Endodermal cell (in vitro differentiated cells): ENCODE measurements at regions not wholly inside any gene's neighbourhood (a gene's known extent, or its start where the extent isn't known, plus 50 kb on each side); places are given as distances from the start of the nearest gene placed in this dataset.

Source experiments
- DNase-seq: peaks from one replicate; pipeline ENCODE4 v3.0.0-alpha.2; 2017
- H3K27ac ChIP-seq: 2 replicates; pipeline ENCODE4 v1.5.1; 2013; ENCODE audit warnings: mild to moderate bottlenecking, low read depth, low read length, moderate library complexity
- H3K27me3 ChIP-seq: 2 replicates; pipeline ENCODE4 v1.6.1; 2013; ENCODE audit warnings: mild to moderate bottlenecking, low read length, moderate library complexity; ENCODE audit not compliant: insufficient read depth, control insufficient read depth, poor library complexity, severe bottlenecking
- H3K36me3 ChIP-seq: 2 replicates; pipeline ENCODE4 v1.7.0; 2013; ENCODE audit warnings: mild to moderate bottlenecking, low read length, moderate library complexity; ENCODE audit not compliant: control insufficient read depth, insufficient read depth
- H3K4me1 ChIP-seq: one replicate; pipeline ENCODE4 v1.7.0; 2013; ENCODE audit warnings: low read length; ENCODE audit not compliant: control insufficient read depth, insufficient read depth
- H3K4me3 ChIP-seq: 2 replicates; pipeline ENCODE4 v1.5.1; 2013; ENCODE audit warnings: mild to moderate bottlenecking, low read length, moderate library complexity
- H3K9ac ChIP-seq: 2 replicates; pipeline ENCODE4 v1.6.1; 2013; ENCODE audit warnings: mild to moderate bottlenecking, low read length, moderate library complexity; ENCODE audit not compliant: poor library complexity, severe bottlenecking; ENCODE audit errors: extremely low read depth
- H3K9me3 ChIP-seq: 2 replicates; pipeline ENCODE4 v1.6.1; 2013; ENCODE audit warnings: mild to moderate bottlenecking, low read length, moderate library complexity; ENCODE audit not compliant: control insufficient read depth
- H3K27ac Mint-ChIP-seq: 2 replicates; pipeline ENCODE4 v1.8.0; 2020; ENCODE audit warnings: mixed read lengths
- H3K27me3 Mint-ChIP-seq: 2 replicates; pipeline ENCODE4 v1.8.0; 2021; ENCODE audit warnings: mild to moderate bottlenecking, mixed read lengths; ENCODE audit not compliant: insufficient read depth
- H3K36me3 Mint-ChIP-seq: 2 replicates; pipeline ENCODE4 v1.8.0; 2020; ENCODE audit warnings: low read depth, mixed read lengths
- H3K4me1 Mint-ChIP-seq: 2 replicates; pipeline ENCODE4 v1.8.0; 2020; ENCODE audit warnings: mixed read lengths
- H3K4me3 Mint-ChIP-seq: 2 replicates; pipeline ENCODE4 v1.8.0; 2020; ENCODE audit warnings: mild to moderate bottlenecking, moderate library complexity, mixed read lengths
- H3K9me3 Mint-ChIP-seq: 2 replicates; pipeline ENCODE4 v1.8.0; 2020; ENCODE audit warnings: mild to moderate bottlenecking, mixed read lengths
- CTCF ChIP-seq: fragments of 200-600 bp; sonication (generic); conservative IDR thresholded peaks from 2 replicates; pipeline ENCODE4 v1.5.0; 2021; ENCODE audit warnings: antibody characterized with exemption, mild to moderate bottlenecking
- WGBS, 2 experiments: methylation state at CpG; one replicate each; pipeline versions ENCODE4 v1.1.5 to v1.1.7; 2013; ENCODE audit warnings: missing lambda C conversion rate in 2 of 2, mixed read lengths in 1 of 2; ENCODE audit not compliant: insufficient coverage in 1 of 2, insufficient read length in 1 of 2; 5-methylcytosine and 5-hydroxymethylcytosine counted together

DNA sequence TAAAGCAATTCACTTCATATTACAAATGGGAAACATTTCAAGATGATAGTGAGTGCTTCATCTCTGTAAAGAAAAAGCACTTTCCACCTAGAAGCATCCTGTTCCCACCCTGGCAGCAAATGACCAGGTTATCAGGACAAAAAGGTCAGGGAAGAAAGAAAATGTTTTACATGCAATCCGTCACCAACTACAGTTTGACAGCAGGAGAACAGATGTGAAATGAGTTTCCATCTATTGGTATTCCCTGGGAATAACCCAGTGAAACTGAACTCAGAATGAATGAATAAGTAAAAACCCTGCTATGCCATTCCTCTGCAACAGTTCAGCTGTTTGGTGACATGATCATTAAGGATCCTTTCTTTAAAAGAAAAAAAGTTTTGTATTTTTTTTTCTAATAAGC is 67.6 kb downstream of the HTR1A start:
- H3K36me3 Mint-ChIP-seq, result no peaks in the 10 kb centered on the region
- H3K36me3 ChIP-seq, result no peaks in the 10 kb centered on the region
- no peaks in the 10 kb centered on the region for H3K4me1 Mint-ChIP-seq
- H3K4me1 ChIP-seq, result no peaks in the 10 kb centered on the region
- DNase-seq, result no peak
- H3K27ac Mint-ChIP-seq, result no peak overlapping the region
- peaks cover 2% of the 10 kb centered on the region for H3K27me3 Mint-ChIP-seq
- no peak overlapping the region for H3K9ac ChIP-seq
- no peaks in the 10 kb centered on the region for H3K9me3 Mint-ChIP-seq
- H3K4me3 Mint-ChIP-seq, result no peak overlapping the region
- TF ChIP-seq CTCF, result no peak
- no peak overlapping the region for H3K27ac ChIP-seq
- no peaks in the 10 kb centered on the region for H3K9me3 ChIP-seq
- no peaks in the 10 kb centered on the region for H3K27me3 ChIP-seq
- WGBS, 2 experiments, result 97 to 100% methylated on average over 1 of the region's 1 CpG
- no peak overlapping the region for H3K4me3 ChIP-seq

DNA sequence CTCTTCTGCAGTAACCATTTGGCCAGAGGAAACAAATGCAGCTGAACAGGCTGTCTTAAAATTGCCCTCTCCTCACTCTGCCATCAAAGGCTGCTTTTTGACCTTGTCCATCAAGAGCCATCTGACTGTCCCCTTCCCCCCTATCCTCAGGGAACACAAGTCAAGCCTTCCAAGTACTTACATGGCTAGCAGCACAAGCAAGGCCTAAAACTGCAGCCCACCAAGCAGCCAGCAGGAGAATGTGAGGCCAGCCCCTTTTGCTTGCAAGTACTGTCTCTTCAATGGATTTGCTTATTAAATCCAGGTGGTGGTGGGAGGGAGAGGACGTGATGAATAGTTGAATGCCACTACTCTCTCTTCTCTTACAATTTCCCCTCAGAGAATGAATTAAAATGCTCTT is 83.5 kb downstream of the HTR1A start:
- Histone ChIP-seq H3K27ac (no peak overlapping the region), H3K9ac (no peak overlapping the region), H3K36me3 (no peaks in the 10 kb centered on the region), H3K27me3 (no peaks in the 10 kb centered on the region), H3K9me3 (no peaks in the 10 kb centered on the region), H3K4me1 (no peaks in the 10 kb centered on the region), H3K4me3 (no peak overlapping the region)
- WGBS, 2 experiments, result no CpG with 5 or more reads among the region's 1 CpG
- Mint-ChIP-seq H3K9me3 (no peaks in the 10 kb centered on the region), H3K4me1 (no peaks in the 10 kb centered on the region), H3K27ac (no peak overlapping the region), H3K27me3 (no peaks in the 10 kb centered on the region), H3K36me3 (no peaks in the 10 kb centered on the region), H3K4me3 (no peak overlapping the region)
- peak; percentile 69 for DNase-seq
- peak; percentile 33 for TF ChIP-seq CTCF

DNA sequence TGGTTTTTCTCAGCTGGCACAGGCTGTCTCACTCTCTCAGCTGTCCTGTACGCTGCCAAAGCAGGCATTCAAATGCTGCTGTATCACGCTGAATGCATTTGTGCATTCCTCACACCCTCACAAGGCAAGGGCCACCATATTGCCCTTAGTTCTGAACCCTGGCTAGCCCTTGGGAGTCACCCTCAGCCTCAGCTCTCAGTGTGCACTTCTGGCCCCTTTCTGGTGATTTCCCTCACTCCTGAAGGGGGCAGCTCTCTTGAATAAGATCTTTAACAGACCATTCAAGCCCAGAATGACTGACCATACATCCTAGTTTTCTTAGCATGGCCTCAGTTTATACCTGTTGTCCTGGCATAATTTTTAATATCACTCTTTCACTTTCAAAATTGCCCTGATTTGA is 84.3 kb downstream of the HTR1A start:
- no peak overlapping the region for H3K27ac Mint-ChIP-seq
- H3K4me3 ChIP-seq, result no peak overlapping the region
- H3K4me3 Mint-ChIP-seq, result no peak overlapping the region
- no peaks in the 10 kb centered on the region for H3K36me3 Mint-ChIP-seq
- WGBS, 2 experiments, result 82 to 91% methylated on average over 2 of the region's 2 CpGs
- no peaks in the 10 kb centered on the region for H3K9me3 Mint-ChIP-seq
- H3K27ac ChIP-seq, result no peak overlapping the region
- no peaks in the 10 kb centered on the region for H3K4me1 ChIP-seq
- H3K27me3 ChIP-seq, result no peaks in the 10 kb centered on the region
- no peaks in the 10 kb centered on the region for H3K36me3 ChIP-seq
- no peaks in the 10 kb centered on the region for H3K9me3 ChIP-seq
- H3K4me1 Mint-ChIP-seq, result no peaks in the 10 kb centered on the region
- DNase-seq, result peak; percentile 50
- no peaks in the 10 kb centered on the region for H3K27me3 Mint-ChIP-seq
- no peak overlapping the region for H3K9ac ChIP-seq
- TF ChIP-seq CTCF, result peak; percentile 39
